Fibroblast of lung (primary cell): ENCODE measurements at regions not wholly inside any gene's neighbourhood (a gene's known extent, or its start where the extent isn't known, plus 50 kb on each side); places are given as distances from the start of the nearest gene placed in this dataset.

Experiments used
- CTCF ChIP-seq, 2 donors: IDR thresholded peaks in 1 of 2; conservative IDR thresholded peaks in 1 of 2; 1 replicate in 1 of 2; 2 replicates in 1 of 2; pipeline ENCODE4 v1.5.1; 2011 to 2012; ENCODE audit warnings: low read length in 2 of 2, control low read depth in 1 of 2, inconsistent platforms in 1 of 2, low read depth in 1 of 2, mild to moderate bottlenecking in 1 of 2
- EZH2 ChIP-seq: IDR thresholded peaks from 2 replicates; pipeline ENCODE4 v1.5.1; 2012; ENCODE audit warnings: low read length, control low read depth, mild to moderate bottlenecking; ENCODE audit errors: missing control alignments

GRCh38 chr3:127483005-127483641 is 107.4 kb downstream of the TPRA1 start:
- TF ChIP-seq EZH2 (no peak), CTCF (conservative IDR thresholded peaks at IDR 0.05 in 1 of 2, IDR thresholded peaks at IDR 0.05 in 1 of 2; ENCODE audit: low read depth in 1 of 2, low read length in 2 of 2) (no peak)
